Progenitor cell of endocrine pancreas (in vitro differentiated cells): ENCODE measurements at regions not wholly inside any gene's neighbourhood (a gene's known extent, or its start where the extent isn't known, plus 50 kb on each side); places are given as distances from the start of the nearest gene placed in this dataset.

Source experiments
- DNase-seq: peaks from one replicate; pipeline ENCODE4 v3.0.0; 2021; ENCODE audit warnings: low spot score; ENCODE audit not compliant: unreplicated experiment
- H3K27ac Mint-ChIP-seq: 2 replicates; pipeline ENCODE4 v1.8.0; 2021; ENCODE audit warnings: mild to moderate bottlenecking, moderate library complexity, mixed read lengths
- H3K27me3 Mint-ChIP-seq: 2 replicates; pipeline ENCODE4 v1.8.0; 2021; ENCODE audit warnings: mixed read lengths
- H3K36me3 Mint-ChIP-seq: 2 replicates; pipeline ENCODE4 v1.8.0; 2022; ENCODE audit warnings: mixed read lengths; ENCODE audit not compliant: insufficient read depth
- H3K4me1 Mint-ChIP-seq: 2 replicates; pipeline ENCODE4 v1.8.0; 2021; ENCODE audit warnings: low read depth, mixed read lengths
- H3K4me3 Mint-ChIP-seq: 2 replicates; pipeline ENCODE4 v1.8.0; 2021; ENCODE audit warnings: low read depth, mild to moderate bottlenecking, moderate library complexity, mixed read lengths
- H3K9me3 Mint-ChIP-seq: 2 replicates; pipeline ENCODE4 v1.8.0; 2021; ENCODE audit warnings: low read depth, mixed read lengths
- TF ChIP-seq, protein P1 (sequence below): fragments of 200-600 bp; sonication (generic); IDR thresholded peaks from one replicate; pipeline ENCODE4 v1.5.0; 2021; ENCODE audit warnings: antibody characterized with exemption, mild to moderate bottlenecking; ENCODE audit not compliant: unreplicated experiment

DNA sequence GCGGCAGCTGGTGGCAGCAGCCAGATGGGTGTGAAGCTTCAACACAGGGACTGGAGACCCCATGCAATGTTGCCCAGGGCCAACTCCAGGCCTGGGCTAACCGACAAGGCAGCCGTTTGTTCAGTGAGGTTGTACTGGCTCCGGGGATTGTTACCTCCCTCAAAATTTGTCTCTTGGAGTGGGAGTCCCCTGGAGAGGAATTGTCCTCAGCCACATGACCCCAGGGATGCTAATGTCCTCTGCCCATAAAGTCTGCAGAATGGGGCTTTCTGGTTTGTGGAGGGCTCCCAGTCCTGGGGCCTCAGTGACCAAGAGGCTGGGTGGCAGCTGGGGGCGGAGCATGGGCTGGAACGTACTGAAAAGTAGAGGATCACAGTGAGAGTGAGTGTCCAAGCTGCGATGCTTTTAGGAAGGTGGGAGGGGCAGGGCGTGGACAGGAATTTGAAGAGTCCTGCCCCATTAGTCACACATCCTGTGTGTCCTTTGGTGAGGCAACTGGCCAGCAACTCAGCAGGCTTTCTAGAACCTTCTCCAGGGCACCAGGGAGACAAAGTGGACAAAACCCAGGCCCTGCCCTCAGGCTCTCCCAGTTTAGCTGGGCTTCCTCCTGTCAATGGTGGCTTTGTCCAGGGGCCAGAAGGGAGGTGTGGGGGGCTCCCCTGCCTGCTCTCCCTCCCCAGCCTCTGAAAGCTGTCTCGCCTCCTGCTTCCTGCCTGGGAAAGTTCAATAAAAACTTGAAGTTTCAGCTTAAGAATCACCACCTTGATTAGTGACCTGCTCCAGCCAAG is 114.0 kb downstream of the NSG2 start:
- no peaks in the 10 kb centered on the region for H3K4me1 Mint-ChIP-seq
- H3K27me3 Mint-ChIP-seq = peaks cover 4% of the 10 kb centered on the region
- H3K36me3 Mint-ChIP-seq = peaks cover 4% of the 10 kb centered on the region
- TF ChIP-seq, protein P1, sequence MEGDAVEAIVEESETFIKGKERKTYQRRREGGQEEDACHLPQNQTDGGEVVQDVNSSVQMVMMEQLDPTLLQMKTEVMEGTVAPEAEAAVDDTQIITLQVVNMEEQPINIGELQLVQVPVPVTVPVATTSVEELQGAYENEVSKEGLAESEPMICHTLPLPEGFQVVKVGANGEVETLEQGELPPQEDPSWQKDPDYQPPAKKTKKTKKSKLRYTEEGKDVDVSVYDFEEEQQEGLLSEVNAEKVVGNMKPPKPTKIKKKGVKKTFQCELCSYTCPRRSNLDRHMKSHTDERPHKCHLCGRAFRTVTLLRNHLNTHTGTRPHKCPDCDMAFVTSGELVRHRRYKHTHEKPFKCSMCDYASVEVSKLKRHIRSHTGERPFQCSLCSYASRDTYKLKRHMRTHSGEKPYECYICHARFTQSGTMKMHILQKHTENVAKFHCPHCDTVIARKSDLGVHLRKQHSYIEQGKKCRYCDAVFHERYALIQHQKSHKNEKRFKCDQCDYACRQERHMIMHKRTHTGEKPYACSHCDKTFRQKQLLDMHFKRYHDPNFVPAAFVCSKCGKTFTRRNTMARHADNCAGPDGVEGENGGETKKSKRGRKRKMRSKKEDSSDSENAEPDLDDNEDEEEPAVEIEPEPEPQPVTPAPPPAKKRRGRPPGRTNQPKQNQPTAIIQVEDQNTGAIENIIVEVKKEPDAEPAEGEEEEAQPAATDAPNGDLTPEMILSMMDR = no peak
- H3K4me3 Mint-ChIP-seq = no peak overlapping the region
- H3K9me3 Mint-ChIP-seq = peaks cover 8% of the 10 kb centered on the region
- peak overlapping the region; percentile 60 for H3K27ac Mint-ChIP-seq
- DNase-seq = no peak

DNA sequence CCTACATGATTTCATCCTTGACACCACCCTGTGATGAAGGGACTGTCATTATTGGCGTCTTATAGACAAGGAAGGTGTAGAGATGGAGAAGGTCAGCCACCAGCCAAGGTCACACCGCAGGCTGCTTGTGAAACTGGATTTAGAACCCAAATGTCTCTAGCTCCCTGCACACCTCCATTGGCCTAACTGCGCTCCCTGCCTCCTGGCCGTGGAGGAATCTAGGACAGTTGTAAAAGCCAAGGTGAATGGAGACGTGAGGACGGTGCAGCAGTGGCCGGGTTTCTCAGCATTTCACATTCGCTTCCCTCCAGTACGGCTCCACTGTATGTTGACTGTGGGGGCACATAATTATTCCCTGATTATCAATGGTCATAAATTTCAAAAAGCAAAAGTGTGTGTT is 119.9 kb downstream of the NSG2 start:
- Mint-ChIP-seq H3K4me1 (peaks cover 4% of the 10 kb centered on the region), H3K27me3 (peaks cover 10% of the 10 kb centered on the region), H3K9me3 (no peaks in the 10 kb centered on the region), H3K27ac (no peak overlapping the region), H3K4me3 (no peak overlapping the region), H3K36me3 (no peaks in the 10 kb centered on the region)
- TF ChIP-seq, protein P1 = no peak
- DNase-seq = no peak

DNA sequence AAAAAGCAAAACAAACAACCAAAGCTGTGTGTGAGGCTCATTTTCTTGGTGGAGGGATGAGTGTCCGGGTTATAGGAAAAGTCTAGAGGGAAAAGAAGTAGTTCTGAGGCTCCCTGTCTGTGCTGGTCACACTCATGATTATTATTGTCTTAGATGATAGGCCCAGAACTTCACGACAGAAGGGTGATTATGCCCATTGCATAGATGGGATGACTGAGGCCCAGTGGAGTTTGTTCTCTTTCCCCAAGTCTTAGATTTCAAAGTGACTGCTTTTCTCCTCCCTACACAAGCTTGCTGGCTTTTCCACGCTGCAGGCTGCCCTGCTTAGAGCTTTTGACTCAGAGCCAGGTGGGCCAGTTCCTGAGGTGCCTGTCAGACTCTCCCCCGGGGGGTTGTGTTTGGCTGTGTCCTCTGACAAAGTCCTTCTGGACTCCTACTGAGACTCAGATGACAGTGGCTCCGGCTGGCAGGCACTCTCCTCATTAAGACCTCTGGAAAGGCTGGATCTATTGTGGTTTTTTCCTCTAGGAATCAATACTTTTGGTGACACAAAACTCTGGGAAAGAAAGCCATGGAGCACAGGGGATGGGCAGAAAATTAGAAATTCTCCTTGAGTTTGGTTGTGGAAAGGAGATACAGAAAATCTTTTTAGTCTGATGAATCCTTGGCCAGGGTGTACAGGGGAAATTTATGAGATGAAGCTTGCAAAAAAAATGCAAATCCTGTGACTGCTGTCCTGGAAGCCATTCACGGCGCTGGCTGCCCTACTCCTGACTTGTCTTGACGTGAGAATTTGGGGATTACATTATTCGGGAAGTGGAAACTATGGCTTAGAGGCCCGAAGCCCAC is 120.9 kb downstream of the NSG2 start:
- Mint-ChIP-seq H3K9me3 (no peaks in the 10 kb centered on the region), H3K27me3 (peaks cover 7% of the 10 kb centered on the region), H3K4me1 (peaks cover 4% of the 10 kb centered on the region), H3K27ac (no peak overlapping the region), H3K36me3 (no peaks in the 10 kb centered on the region), H3K4me3 (no peak overlapping the region)
- TF ChIP-seq, protein P1 = no peak
- DNase-seq = no peak

DNA sequence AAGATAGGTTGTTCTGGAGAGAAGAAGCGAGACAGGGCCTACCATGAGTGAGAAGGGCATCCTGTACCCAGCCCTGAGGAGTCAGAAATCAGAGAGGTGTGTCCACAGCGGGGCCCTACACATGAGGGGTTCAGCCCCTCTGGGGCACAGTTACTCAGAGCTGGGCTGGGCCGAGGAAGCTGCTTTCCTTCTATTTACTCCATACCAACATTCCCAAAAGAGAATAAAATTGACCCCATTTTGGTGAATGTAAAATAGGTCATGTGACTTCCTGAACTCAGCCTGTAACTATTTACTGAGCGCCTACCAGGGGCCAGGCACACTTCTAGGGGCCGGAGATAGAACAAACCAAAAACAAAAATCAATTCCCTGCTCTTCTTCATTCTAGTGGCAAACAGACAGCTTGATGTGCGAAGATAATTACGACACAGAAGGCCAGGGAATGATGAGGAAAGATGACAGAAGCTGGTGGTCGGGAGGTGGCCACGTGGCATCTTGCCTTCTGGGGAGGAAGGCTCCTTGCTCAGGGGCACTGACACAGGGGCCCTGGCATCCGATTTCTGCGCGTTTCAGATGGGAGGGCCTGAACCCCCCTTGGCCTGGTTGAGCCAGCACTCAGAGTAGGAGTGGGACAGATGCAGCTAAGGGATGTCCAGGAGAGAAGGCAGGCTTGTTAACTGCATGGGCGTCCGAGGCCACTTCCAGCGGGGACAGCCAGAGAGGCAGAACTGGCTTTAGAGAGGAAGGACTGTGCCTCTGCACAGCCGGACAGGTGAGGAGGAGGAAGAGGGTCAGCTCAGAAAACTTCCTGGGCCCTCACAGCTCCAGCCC is 121.8 kb downstream of the NSG2 start:
- Mint-ChIP-seq H3K4me3 (no peak overlapping the region), H3K9me3 (no peaks in the 10 kb centered on the region)

More for the DNA sequence above, 121.8 kb downstream of the NSG2 start:
- TF ChIP-seq, protein P1 = no peak
- no peaks in the 10 kb centered on the region for H3K36me3 Mint-ChIP-seq
- H3K27ac Mint-ChIP-seq = no peak overlapping the region
- peaks cover 7% of the 10 kb centered on the region for H3K27me3 Mint-ChIP-seq
- H3K4me1 Mint-ChIP-seq = peaks cover 4% of the 10 kb centered on the region
- no peak for DNase-seq
